ENCODE measurements at regions not wholly inside any gene's neighbourhood (a gene's known extent, or its start where the extent isn't known, plus 50 kb on each side); places are given as distances from the start of the nearest gene placed in this dataset.

GRCh38 chr7:94813917-94814316, 93.5 kb upstream of the PPP1R9A start:
- DNase-seq, result no peak

DNA sequence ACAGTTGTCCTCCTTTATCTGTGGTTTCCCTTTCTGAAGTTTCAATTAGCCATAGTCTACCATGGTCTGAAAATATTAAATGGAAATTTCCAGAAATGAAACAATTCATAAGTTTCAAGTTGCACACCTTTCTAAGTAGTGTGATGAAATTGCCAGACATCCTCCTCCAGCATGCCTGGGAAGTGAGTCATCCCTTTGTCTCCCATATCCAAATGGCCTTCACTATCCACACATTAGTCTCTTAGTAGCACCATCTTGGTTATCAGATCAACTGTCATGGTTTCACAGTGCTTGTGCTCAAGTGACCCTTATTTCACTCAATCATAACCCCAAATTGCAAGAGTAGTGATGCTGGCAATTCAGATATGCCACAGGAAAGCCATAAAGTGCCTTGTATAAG, 83.4 kb upstream of the PPP1R9A start:
- peak; percentile 86 for DNase-seq

GRCh38 chr7:94829987-94830386, 77.4 kb upstream of the PPP1R9A start:
- no peak for DNase-seq

GRCh38 chr7:94832051-94832450, 75.3 kb upstream of the PPP1R9A start:
- DNase-seq, result no peak

DNA sequence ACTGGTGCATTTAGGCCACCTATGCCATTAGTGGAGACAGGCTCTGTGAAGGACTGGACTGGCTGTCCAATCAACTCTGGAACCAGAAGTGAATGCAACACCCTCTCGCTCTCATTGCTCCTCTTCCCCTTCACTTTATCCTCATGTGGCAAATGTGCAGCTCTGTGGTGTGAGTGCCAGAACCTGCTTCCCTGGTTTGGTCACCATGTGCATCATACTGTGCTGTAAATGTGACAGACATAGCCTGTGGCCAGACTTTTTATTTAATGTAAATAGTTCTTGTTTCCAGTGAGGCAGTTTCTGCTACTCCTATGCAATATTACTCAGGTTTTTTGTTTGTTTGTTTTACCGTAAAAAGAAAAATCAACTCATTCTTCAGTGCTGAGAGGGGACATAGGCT, 73.0 kb upstream of the PPP1R9A start:
- DNase-seq, result no peak

GRCh38 chr7:94838717-94839116, 68.7 kb upstream of the PPP1R9A start:
- no peak for DNase-seq

DNA sequence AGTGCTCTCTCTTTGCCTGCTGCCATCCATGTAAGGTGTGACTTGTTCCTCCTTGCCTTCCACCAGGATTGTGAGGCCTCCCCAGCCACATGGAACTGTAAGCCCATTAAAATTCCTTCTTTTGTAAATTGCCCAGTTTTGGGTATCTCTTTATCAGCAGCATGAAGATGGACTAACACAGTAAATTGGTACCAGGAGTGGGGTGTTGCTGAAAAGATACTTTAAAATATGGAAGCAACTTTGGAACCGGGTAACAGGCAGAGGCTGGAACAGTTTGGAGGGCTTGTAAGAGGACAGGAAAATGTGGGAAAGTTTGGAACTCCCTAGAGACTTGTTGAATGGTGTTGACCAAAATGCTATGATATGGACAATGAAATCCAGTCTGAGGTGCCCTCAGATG, 63.8 kb upstream of the PPP1R9A start:
- DNase-seq, result no peak

DNA sequence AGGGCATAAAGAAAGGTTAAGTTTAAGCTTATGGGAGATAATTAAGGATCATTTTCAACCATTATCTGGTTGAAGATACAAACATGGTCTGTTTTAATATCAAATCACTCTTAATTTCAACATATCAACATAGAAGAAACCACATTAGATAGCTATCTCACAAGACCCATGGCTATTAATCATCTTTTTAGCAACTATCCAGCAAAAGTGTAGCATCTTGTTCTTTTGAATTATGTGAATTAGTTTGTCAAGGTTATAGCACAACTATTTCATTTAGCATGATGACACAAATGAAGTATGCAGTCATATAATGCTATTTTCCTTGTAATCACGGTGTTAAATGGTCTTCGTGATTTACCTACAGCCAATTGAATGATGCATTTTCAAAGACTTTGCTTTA, 58.9 kb upstream of the PPP1R9A start:
- no peak for DNase-seq

DNA sequence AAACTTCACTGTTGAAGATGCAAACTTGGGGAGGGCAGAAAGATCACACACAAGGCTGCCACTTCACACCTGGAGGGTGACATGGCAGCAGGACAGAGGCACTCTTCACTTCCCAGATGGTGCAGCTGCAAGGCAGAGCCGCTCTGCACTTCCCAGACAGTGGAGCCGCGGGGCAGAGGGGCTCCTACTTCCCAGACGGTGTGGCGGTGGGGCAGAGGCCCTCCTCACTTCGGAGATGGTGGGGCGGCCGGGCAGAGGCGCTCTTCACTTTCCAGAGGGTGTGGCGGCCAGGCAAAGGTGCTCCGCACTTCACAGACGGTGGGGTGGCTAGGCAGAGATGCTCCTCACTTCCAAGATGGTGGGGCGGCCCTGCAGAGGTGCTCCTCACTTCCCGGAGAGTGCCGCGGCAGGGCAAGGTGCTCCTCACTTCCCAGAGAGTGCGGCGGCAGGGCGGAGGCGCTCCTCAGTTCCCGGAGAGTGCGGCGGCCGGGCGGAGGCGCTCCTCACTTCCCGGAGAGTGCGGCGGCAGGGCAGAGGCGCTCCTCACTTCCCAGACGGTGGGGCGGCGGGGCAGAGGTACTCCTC, 58.3 kb upstream of the PPP1R9A start:
- DNase-seq, result no peak

- DNase-seq, result no peak
Observed at GRCh38 chr7:94849636-94850208, 57.7 kb upstream of the PPP1R9A start.

DNA sequence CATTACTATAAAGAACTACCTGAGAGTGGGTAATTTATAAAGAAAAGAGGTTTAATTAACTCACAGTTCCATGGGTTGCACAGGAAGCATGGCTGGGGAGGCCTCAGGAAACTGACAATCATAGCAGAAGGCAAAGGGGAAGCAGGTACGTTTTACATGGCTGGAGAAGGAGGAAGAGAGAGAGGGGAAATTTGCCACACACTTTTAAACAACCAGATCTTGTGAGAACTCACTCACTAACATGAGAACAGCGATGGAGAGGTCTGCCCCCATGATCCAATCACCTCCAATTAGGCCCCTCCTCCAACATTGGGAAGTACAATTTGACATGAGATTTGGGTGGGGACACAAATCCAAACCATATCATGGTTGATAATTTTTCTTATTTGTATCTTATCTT, 51.8 kb upstream of the PPP1R9A start:
- no peak for DNase-seq

DNA sequence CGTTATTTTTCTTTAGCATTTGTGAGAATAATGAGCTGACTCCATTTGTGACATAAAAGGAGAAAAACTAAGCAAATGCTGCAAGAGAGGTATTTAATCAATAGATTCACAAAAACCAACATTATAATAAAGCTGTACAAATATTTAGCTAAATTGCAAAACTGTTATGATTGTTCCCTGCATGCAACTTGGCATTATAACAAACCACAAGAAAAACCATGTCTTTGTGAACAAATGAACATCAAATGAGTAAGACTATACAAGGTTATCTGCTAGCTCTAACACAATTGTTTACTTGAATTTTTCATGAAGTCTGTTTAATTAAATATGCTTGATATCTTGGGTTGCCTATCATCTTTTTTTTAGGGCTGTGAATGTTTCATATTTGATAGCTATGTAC, 50.8 kb upstream of the PPP1R9A start:
- DNase-seq, result no peak

All from NCI-H226 (cell line).